ENCODE measurements at regions not wholly inside any gene's neighbourhood (a gene's known extent, or its start where the extent isn't known, plus 50 kb on each side); places are given as distances from the start of the nearest gene placed in this dataset.

DNA sequence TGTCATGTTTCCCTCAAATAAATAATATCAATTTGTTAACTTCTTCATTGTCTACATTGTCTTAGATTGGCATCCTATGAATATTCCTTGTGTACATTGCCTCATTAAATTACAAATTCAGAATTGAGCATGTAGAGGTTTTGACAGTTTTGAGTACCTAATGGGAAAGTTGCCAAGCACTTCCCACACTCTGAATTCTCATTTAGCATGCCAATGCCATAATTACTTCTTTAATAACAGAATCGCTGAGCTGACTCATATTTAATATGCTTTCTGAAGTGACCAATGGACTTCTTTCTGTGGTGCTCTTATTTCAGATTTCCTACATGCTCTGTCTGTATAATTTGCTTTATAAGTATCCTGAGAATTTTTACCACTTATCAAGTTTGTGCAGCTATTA is 114.4 kb upstream of the NOL4 start:
- H3K9ac ChIP-seq (ENCODE audit: low read length): no peak overlapping the region
- no peaks in the 10 kb centered on the region for H3K36me3 ChIP-seq (ENCODE audit: insufficient read depth, low read length)
- H3K27me3 ChIP-seq (ENCODE audit: insufficient read depth, low read length): no peaks in the 10 kb centered on the region
- H3K4me2 ChIP-seq (ENCODE audit: low read length): no peak overlapping the region
- H3K9me2 ChIP-seq (ENCODE audit: low read depth, low read length): no peaks in the 10 kb centered on the region
- no peak overlapping the region for H3K27ac ChIP-seq (ENCODE audit: low read depth, low read length, poor library complexity, severe bottlenecking)
- H3K4me3 ChIP-seq (ENCODE audit: low read depth, low read length, poor library complexity, severe bottlenecking): no peak overlapping the region
- H3K9me3 ChIP-seq (ENCODE audit: low read length): no peaks in the 10 kb centered on the region
- H3F3A ChIP-seq (ENCODE audit: insufficient read depth, low read length): no peaks in the 10 kb centered on the region
- H3K79me2 ChIP-seq (ENCODE audit: insufficient read depth, low read length): no peaks in the 10 kb centered on the region
- no peaks in the 10 kb centered on the region for H3K4me1 ChIP-seq (ENCODE audit: insufficient read depth, low read length, severe bottlenecking)
- TF ChIP-seq, protein P1, sequence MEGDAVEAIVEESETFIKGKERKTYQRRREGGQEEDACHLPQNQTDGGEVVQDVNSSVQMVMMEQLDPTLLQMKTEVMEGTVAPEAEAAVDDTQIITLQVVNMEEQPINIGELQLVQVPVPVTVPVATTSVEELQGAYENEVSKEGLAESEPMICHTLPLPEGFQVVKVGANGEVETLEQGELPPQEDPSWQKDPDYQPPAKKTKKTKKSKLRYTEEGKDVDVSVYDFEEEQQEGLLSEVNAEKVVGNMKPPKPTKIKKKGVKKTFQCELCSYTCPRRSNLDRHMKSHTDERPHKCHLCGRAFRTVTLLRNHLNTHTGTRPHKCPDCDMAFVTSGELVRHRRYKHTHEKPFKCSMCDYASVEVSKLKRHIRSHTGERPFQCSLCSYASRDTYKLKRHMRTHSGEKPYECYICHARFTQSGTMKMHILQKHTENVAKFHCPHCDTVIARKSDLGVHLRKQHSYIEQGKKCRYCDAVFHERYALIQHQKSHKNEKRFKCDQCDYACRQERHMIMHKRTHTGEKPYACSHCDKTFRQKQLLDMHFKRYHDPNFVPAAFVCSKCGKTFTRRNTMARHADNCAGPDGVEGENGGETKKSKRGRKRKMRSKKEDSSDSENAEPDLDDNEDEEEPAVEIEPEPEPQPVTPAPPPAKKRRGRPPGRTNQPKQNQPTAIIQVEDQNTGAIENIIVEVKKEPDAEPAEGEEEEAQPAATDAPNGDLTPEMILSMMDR (IDR thresholded peaks at IDR 0.05; ENCODE audit: low read length): no peak
- no peak for TF ChIP-seq EZH2 (IDR thresholded peaks at IDR 0.05; ENCODE audit: borderline replicate concordance, low read length)
- no peaks in the 10 kb centered on the region for H4K20me1 ChIP-seq (ENCODE audit: insufficient read depth, low read length)
- no peak overlapping the region for H2AFZ ChIP-seq (ENCODE audit: low read length)

DNA sequence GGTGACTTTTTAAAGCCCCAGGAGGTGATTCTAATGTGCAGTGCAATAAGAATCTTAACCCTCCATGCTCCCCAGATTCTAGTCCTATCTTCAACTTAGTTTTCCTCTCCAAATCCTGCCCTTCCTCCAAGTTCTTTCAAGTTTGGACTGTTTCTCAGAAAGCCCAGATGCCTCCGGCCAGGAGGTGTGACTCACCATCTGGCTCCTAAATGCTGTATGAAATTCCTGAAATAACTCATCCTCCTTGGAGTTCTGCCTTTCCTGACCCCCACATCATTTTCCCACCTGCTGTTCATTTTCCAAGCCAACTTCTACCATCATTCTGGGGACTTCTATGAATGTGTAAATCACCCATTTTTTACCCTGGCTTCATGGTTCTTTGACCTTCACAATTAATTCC is 118.2 kb upstream of the NOL4 start:
- Histone ChIP-seq H3K4me1 (ENCODE audit: insufficient read depth, low read length, severe bottlenecking) (no peaks in the 10 kb centered on the region), H3K27me3 (ENCODE audit: insufficient read depth, low read length) (no peaks in the 10 kb centered on the region), H3K4me2 (ENCODE audit: low read length) (no peak overlapping the region), H3K27ac (ENCODE audit: low read depth, low read length, poor library complexity, severe bottlenecking) (no peak overlapping the region), H3K36me3 (ENCODE audit: insufficient read depth, low read length) (no peaks in the 10 kb centered on the region), H3K4me3 (ENCODE audit: low read depth, low read length, poor library complexity, severe bottlenecking) (no peak overlapping the region), H2AFZ (ENCODE audit: low read length) (no peak overlapping the region), H3K9me3 (ENCODE audit: low read length) (no peaks in the 10 kb centered on the region), H4K20me1 (ENCODE audit: insufficient read depth, low read length) (no peaks in the 10 kb centered on the region), H3F3A (ENCODE audit: insufficient read depth, low read length) (no peaks in the 10 kb centered on the region), H3K9ac (ENCODE audit: low read length) (no peak overlapping the region), H3K79me2 (ENCODE audit: insufficient read depth, low read length) (no peaks in the 10 kb centered on the region), H3K9me2 (ENCODE audit: low read depth, low read length) (no peaks in the 10 kb centered on the region)
- TF ChIP-seq EZH2 (IDR thresholded peaks at IDR 0.05; ENCODE audit: borderline replicate concordance, low read length): no peak
- TF ChIP-seq, protein P1 (IDR thresholded peaks at IDR 0.05; ENCODE audit: low read length): no peak

DNA sequence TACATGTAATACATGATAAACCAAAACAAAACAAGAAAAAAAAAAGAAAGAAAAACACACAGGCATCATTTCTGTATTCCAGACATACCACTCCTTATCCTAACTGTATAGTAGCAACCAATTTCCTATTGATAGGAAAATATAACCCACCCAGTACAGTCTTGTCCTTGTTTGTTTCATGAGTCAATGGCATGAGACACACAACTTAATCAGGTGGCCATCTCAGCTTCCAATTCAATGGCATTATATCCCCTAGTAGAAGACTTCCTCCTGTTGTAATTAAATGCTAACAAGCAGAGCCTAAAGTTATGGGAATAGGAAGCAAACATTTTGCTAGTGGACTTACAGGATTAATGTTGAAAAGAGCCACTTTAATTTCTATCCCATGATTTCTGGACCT is 121.0 kb upstream of the NOL4 start:
- Histone ChIP-seq H2AFZ (ENCODE audit: low read length) (no peak overlapping the region), H3K4me3 (ENCODE audit: low read depth, low read length, poor library complexity, severe bottlenecking) (no peak overlapping the region), H3K36me3 (ENCODE audit: insufficient read depth, low read length) (no peaks in the 10 kb centered on the region), H4K20me1 (ENCODE audit: insufficient read depth, low read length) (no peaks in the 10 kb centered on the region), H3K27me3 (ENCODE audit: insufficient read depth, low read length) (no peaks in the 10 kb centered on the region), H3K9ac (ENCODE audit: low read length) (no peak overlapping the region), H3K4me2 (ENCODE audit: low read length) (no peak overlapping the region), H3K4me1 (ENCODE audit: insufficient read depth, low read length, severe bottlenecking) (no peaks in the 10 kb centered on the region), H3K27ac (ENCODE audit: low read depth, low read length, poor library complexity, severe bottlenecking) (no peak overlapping the region), H3K9me2 (ENCODE audit: low read depth, low read length) (no peaks in the 10 kb centered on the region), H3K79me2 (ENCODE audit: insufficient read depth, low read length) (no peaks in the 10 kb centered on the region), H3K9me3 (ENCODE audit: low read length) (no peaks in the 10 kb centered on the region), H3F3A (ENCODE audit: insufficient read depth, low read length) (no peaks in the 10 kb centered on the region)
- TF ChIP-seq, protein P1 (IDR thresholded peaks at IDR 0.05; ENCODE audit: low read length): no peak
- no peak for TF ChIP-seq EZH2 (IDR thresholded peaks at IDR 0.05; ENCODE audit: borderline replicate concordance, low read length)
